ENCODE measurements at regions not wholly inside any gene's neighbourhood (a gene's known extent, or its start where the extent isn't known, plus 50 kb on each side); places are given as distances from the start of the nearest gene placed in this dataset.
"Not testable (repeated sequence)": the region's sequence is repeated elsewhere in the genome, so short reads cannot be mapped to it uniquely, and the experiment has no call there.

DNA sequence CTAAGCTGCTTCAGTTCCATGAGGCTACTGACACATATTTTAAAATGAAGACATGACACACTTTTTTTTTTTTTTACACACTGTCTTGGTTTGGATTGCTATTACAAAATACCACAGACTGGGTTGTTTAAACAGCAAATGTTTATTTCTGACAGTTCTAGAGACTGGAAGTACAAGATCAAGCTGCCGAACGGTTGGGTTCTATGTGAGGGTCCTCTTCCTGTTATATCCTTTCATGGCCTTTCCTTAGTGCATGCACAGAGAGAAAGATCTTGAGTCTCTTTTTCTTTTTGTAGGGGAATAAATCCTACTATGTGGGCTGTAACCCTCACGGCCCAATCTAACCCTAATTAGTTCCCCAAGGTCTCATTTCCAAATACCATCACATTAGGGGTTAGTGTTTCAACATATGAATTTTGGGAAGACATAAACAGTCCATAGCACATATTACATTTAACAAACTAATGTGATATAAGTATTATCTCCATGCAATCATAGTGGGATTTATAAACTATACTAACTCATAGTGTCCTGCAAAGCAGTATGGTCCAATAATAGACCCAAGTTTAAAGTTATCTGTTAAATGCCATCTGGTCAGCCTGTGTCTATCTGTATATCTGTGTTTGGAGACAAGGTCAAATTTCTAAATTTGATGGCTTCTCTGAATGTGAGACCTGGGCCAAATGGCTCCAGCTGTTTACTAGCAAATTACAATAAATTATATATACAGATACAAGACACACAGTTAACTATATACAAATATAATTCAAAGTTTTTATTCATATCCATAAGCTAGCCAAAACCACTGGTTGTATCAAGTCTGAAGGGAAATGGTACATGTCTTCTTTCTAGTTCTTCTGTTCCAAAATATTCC, 90.3 kb upstream of the NREP start:
- no peaks in the 10 kb centered on the region for H3K9me3 ChIP-seq (replicated peaks; ENCODE audit: control insufficient read depth, low read depth, low read length)
- no peaks in the 10 kb centered on the region for H3K27me3 ChIP-seq (ENCODE audit: control insufficient read depth, insufficient read depth, low read length)
- no CpG with 5 or more reads among the region's 3 CpGs for WGBS (ENCODE audit: insufficient coverage)
- H3K4me3 ChIP-seq (ENCODE audit: low read length) = no peak overlapping the region
- H3K4me1 ChIP-seq (ENCODE audit: control insufficient read depth, insufficient read depth, low read length) = no peaks in the 10 kb centered on the region
- no peak overlapping the region for H3K27ac ChIP-seq (ENCODE audit: low read length)
- H3K36me3 ChIP-seq (ENCODE audit: control insufficient read depth, insufficient read depth, low read length) = no peaks in the 10 kb centered on the region
- DNase-seq = no peak

DNA sequence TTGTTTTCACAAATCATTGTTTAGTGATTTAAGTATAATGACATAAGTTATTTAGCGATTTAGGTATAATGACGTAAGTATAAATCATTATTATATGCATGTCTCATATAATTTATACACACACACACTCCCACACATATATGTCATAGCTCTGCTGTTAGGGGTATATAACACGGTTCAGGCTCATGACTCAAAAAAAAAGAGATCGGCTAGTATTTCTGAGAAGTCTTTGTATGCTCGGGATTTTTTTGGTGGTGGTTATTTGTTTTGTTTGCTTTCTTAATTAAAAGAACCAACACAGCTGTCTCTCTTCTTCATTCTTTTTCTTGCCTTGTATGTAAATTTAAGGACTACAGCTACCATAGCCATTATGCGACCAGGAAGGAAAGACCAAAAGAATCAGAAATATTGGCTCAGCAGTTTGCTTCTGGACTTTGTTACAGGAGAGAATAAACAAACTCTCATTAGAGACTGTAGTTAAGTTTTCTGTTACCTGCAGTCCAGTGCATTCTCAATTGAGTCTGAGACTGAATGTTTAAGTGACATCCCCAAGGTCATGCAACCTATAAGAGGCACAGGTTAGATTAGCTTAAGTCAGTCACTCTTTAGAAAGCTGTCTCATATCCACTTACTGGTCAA, 83.2 kb upstream of the NREP start:
- no peak overlapping the region for H3K4me3 ChIP-seq (ENCODE audit: low read length)
- no peak overlapping the region for H3K27ac ChIP-seq (ENCODE audit: low read length)
- no peaks in the 10 kb centered on the region for H3K27me3 ChIP-seq (ENCODE audit: control insufficient read depth, insufficient read depth, low read length)
- no peaks in the 10 kb centered on the region for H3K4me1 ChIP-seq (ENCODE audit: control insufficient read depth, insufficient read depth, low read length)
- H3K9me3 ChIP-seq (replicated peaks; ENCODE audit: control insufficient read depth, low read depth, low read length) = no peaks in the 10 kb centered on the region
- WGBS (ENCODE audit: insufficient coverage) = no CpG with 5 or more reads among the region's 6 CpGs
- DNase-seq = no peak
- H3K36me3 ChIP-seq (ENCODE audit: control insufficient read depth, insufficient read depth, low read length) = no peaks in the 10 kb centered on the region

DNA sequence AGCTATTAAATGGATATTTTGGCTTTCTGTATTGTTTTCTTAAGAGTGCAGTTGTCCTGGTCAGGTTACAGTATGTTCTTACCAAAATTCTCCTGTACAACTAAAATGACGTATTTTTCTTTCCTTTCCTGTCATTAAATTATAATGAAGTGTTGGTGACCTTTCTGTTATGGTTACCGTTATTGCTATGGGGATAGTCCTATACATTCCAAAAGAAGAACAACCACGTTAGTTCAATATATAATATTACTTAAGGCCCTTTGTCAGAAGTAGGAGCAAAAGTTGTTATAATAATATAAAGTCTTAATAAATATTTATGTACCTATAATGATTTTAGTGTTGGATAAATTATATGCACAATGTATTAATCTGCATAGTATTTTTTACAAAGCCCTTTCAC, 82.4 kb upstream of the NREP start:
- Histone ChIP-seq H3K27me3 (ENCODE audit: control insufficient read depth, insufficient read depth, low read length) (no peaks in the 10 kb centered on the region), H3K4me1 (ENCODE audit: control insufficient read depth, insufficient read depth, low read length) (no peaks in the 10 kb centered on the region), H3K4me3 (ENCODE audit: low read length) (no peak overlapping the region), H3K9me3 (replicated peaks; ENCODE audit: control insufficient read depth, low read depth, low read length) (no peaks in the 10 kb centered on the region), H3K36me3 (ENCODE audit: control insufficient read depth, insufficient read depth, low read length) (no peaks in the 10 kb centered on the region), H3K27ac (ENCODE audit: low read length) (no peak overlapping the region)
- peak; percentile 43 for DNase-seq
- no CpG with 5 or more reads among the region's 3 CpGs for WGBS (ENCODE audit: insufficient coverage)

DNA sequence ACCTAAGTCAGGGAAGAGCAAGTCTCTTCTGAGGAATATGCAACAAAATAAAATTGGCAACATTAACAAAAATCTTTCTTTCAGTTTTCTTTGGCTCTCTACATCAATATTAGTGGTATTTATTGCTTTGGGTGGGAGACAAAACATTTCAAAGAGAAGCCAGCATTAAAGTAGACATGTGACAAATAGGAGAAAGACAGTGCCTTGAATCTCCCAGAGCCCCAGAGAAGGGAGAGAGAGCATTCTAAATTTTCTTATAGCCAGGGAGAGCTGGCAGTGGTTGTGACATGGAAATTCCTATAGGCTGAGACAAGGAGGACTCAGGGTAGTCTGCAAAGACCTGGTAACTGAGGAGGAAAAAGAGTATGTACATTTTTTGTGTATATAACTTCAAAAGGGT, 79.4 kb upstream of the NREP start:
- no peaks in the 10 kb centered on the region for H3K9me3 ChIP-seq (replicated peaks; ENCODE audit: control insufficient read depth, low read depth, low read length)
- no peaks in the 10 kb centered on the region for H3K36me3 ChIP-seq (ENCODE audit: control insufficient read depth, insufficient read depth, low read length)
- H3K4me1 ChIP-seq (ENCODE audit: control insufficient read depth, insufficient read depth, low read length) = no peaks in the 10 kb centered on the region
- no peaks in the 10 kb centered on the region for H3K27me3 ChIP-seq (ENCODE audit: control insufficient read depth, insufficient read depth, low read length)
- no peak overlapping the region for H3K27ac ChIP-seq (ENCODE audit: low read length)
- DNase-seq = peak; percentile 61
- H3K4me3 ChIP-seq (ENCODE audit: low read length) = no peak overlapping the region

DNA sequence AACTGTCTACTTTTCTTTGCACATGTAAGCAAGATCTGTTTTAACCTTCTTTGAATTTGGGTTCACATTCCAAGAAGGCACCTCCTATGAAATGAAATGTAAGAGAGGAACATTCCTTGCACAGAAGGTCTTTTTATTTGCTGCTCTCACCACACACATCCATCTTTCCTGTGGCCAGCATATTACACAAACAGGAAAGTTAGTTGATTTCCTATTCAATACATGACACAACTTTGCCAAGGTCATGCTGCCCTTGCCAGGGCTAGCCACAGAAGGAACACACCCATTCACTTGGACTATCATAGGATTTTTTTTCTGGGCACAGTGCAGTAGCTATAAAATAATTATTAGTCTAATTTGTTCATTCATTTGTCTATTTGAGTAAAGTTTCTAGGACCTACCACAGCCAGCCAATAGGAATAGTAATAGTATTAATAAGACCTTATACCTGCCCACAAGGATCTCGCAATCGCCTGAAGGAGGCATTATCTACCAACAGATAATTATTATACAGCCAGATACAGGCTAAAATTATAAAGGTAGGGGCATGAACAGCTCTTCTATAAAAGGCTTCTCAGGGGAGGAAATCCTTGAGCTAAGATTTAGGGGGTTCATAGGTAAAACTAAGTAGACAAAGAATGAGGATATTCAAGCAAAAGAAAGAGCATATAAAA, 78.1 kb upstream of the NREP start:
- DNase-seq = no peak
- WGBS (ENCODE audit: insufficient coverage) = no CpG with 5 or more reads among the region's 2 CpGs
- no peak overlapping the region for H3K27ac ChIP-seq (ENCODE audit: low read length)
- H3K4me3 ChIP-seq (ENCODE audit: low read length) = no peak overlapping the region
- H3K4me1 ChIP-seq (ENCODE audit: control insufficient read depth, insufficient read depth, low read length) = no peaks in the 10 kb centered on the region
- no peaks in the 10 kb centered on the region for H3K27me3 ChIP-seq (ENCODE audit: control insufficient read depth, insufficient read depth, low read length)
- H3K9me3 ChIP-seq (replicated peaks; ENCODE audit: control insufficient read depth, low read depth, low read length) = no peaks in the 10 kb centered on the region
- H3K36me3 ChIP-seq (ENCODE audit: control insufficient read depth, insufficient read depth, low read length) = no peaks in the 10 kb centered on the region

DNA sequence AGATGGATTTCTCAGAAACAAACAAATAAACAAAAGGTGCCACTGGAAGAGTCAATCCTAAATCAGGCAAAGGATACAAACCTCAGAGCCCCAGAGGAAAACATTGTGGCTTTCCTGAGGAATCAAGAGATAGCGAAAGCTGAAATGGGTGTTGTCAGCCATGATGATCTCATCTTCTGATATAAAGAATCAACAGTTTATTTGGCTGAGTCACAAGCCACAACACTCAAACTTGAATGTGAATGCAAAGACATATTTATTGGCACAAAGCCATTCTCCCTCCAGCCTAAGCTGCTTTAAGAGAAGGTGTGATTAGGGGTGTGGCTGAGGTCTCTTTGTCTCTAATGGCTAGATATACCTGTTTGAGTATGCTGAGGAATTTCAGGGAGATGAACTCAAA, 73.3 kb upstream of the NREP start:
- no peak for DNase-seq
- Histone ChIP-seq H3K27me3 (ENCODE audit: control insufficient read depth, insufficient read depth, low read length) (no peaks in the 10 kb centered on the region), H3K36me3 (ENCODE audit: control insufficient read depth, insufficient read depth, low read length) (no peaks in the 10 kb centered on the region), H3K4me1 (ENCODE audit: control insufficient read depth, insufficient read depth, low read length) (no peaks in the 10 kb centered on the region), H3K27ac (ENCODE audit: low read length) (no peak overlapping the region), H3K9me3 (replicated peaks; ENCODE audit: control insufficient read depth, low read depth, low read length) (no peaks in the 10 kb centered on the region), H3K4me3 (ENCODE audit: low read length) (no peak overlapping the region)
- no CpG with 5 or more reads among the region's 1 CpG for WGBS (ENCODE audit: insufficient coverage)

DNA sequence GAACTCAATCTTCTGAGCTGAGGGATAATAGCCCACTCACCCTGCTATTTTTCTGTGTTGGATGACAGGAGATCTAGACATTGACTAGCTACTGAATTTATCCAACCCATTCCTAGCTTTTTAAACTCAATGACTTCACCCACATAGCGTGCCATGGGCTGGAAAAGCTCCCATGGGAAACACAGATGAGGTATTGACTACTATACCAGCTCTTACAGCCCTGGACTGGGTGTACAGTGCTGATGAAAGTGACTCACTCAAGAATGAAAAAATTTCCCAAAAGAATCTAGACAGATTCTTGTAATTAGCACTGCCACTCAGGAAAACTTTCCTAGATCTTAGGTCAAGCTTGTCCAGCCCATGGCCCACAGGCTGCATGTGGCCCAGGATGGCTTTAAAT, 72.7 kb upstream of the NREP start:
- Histone ChIP-seq H3K27ac (ENCODE audit: low read length) (no peak overlapping the region), H3K27me3 (ENCODE audit: control insufficient read depth, insufficient read depth, low read length) (no peaks in the 10 kb centered on the region), H3K36me3 (ENCODE audit: control insufficient read depth, insufficient read depth, low read length) (no peaks in the 10 kb centered on the region), H3K4me3 (ENCODE audit: low read length) (no peak overlapping the region), H3K9me3 (replicated peaks; ENCODE audit: control insufficient read depth, low read depth, low read length) (no peaks in the 10 kb centered on the region), H3K4me1 (ENCODE audit: control insufficient read depth, insufficient read depth, low read length) (no peaks in the 10 kb centered on the region)
- no CpG with 5 or more reads among the region's 1 CpG for WGBS (ENCODE audit: insufficient coverage)
- no peak for DNase-seq

DNA sequence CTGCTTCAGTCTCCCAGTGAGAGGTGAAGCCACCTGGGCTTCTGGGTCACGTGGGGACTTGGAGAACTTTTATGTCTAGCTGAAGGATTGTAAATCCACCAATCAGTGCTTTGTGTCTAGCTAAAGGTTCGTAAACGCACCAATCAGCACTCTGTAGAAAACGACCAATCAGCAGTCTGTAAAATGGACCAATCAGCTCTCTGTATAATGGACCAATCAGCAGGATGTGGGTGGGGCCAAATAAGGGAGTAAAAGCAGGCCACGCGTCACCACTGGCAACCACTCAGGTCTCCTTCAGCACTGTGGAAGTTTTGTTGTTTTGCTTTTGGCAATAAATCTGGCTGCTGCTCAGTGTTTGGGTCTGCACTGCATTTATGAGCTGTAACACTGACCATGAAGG, 69.1 kb upstream of the NREP start:
- H3K36me3 ChIP-seq (ENCODE audit: control insufficient read depth, insufficient read depth, low read length) = no peaks in the 10 kb centered on the region
- H3K4me3 ChIP-seq (ENCODE audit: low read length) = no peak overlapping the region
- H3K27me3 ChIP-seq (ENCODE audit: control insufficient read depth, insufficient read depth, low read length) = no peaks in the 10 kb centered on the region
- no peak overlapping the region for H3K27ac ChIP-seq (ENCODE audit: low read length)
- WGBS (ENCODE audit: insufficient coverage) = 97% methylated on average over 5 of the region's 6 CpGs
- no peaks in the 10 kb centered on the region for H3K9me3 ChIP-seq (replicated peaks; ENCODE audit: control insufficient read depth, low read depth, low read length)
- H3K4me1 ChIP-seq (ENCODE audit: control insufficient read depth, insufficient read depth, low read length) = no peaks in the 10 kb centered on the region
- DNase-seq = no peak

DNA sequence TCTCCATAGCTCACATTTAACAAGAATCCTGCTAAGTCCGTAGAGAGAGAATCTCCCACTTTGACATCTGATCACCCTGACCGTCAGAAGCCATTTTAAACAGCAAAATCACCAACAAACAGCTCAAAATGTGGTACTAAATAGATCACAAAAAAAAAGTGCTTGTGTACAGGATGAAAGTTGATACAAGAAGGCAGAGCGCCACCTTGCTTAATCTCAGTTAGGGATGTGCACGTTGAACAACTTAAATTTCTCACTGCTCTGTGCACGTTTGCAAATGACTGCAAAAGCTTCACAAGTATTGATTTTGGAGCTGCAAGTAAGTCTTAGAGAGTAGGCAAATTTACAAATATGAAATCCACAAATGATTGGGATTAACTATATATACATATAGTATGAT, 63.1 kb upstream of the NREP start:
- Histone ChIP-seq H3K9me3 (replicated peaks; ENCODE audit: control insufficient read depth, low read depth, low read length) (no peaks in the 10 kb centered on the region), H3K36me3 (ENCODE audit: control insufficient read depth, insufficient read depth, low read length) (no peaks in the 10 kb centered on the region), H3K27ac (ENCODE audit: low read length) (no peak overlapping the region), H3K4me3 (ENCODE audit: low read length) (no peak overlapping the region), H3K27me3 (ENCODE audit: control insufficient read depth, insufficient read depth, low read length) (no peaks in the 10 kb centered on the region), H3K4me1 (ENCODE audit: control insufficient read depth, insufficient read depth, low read length) (no peaks in the 10 kb centered on the region)
- WGBS (ENCODE audit: insufficient coverage) = 60% methylated on average over 2 of the region's 5 CpGs
- DNase-seq = peak; percentile 44

DNA sequence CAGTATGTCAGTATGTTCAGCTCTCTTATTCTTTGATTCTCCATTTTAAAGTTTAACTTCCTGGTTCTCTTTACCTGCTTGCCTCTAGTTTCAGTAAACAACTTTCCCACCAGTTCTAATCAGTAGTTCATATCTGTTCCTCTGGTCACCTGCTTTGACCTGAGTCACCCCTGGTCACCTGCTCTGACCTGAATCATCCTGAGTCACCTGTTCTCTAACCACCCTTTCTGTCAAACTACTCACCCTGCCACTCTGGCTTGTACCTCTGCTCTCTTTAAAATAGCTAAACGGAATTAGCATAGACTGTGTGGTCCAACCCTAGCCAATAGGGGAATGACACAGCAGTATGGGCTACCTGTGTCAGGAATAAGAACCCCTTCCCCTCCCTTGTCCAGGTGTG, 62.0 kb upstream of the NREP start:
- not testable (repeated sequence) for H3K4me3 ChIP-seq (ENCODE audit: low read length); H3K4me1 ChIP-seq (ENCODE audit: control insufficient read depth, insufficient read depth, low read length); DNase-seq; H3K27me3 ChIP-seq (ENCODE audit: control insufficient read depth, insufficient read depth, low read length); H3K27ac ChIP-seq (ENCODE audit: low read length); H3K9me3 ChIP-seq (replicated peaks; ENCODE audit: control insufficient read depth, low read depth, low read length); H3K36me3 ChIP-seq (ENCODE audit: control insufficient read depth, insufficient read depth, low read length)
- no CpG with 5 or more reads among the region's 1 CpG for WGBS (ENCODE audit: insufficient coverage)
